NCI-H524 (cell line): ENCODE measurements at regions not wholly inside any gene's neighbourhood (a gene's known extent, or its start where the extent isn't known, plus 50 kb on each side); places are given as distances from the start of the nearest gene placed in this dataset.

Experiments used
- DNase-seq, 2 experiments: peaks; one replicate each; lab custom pipeline; 2025; lab: John Stamatoyannopoulos, UW

GRCh38 chr2:5841126-5841525 is 148.9 kb downstream of the SOX11 start:
- no peak for DNase-seq

- DNase-seq: no peak
Measured at GRCh38 chr2:5842326-5842725, 150.1 kb downstream of the SOX11 start.

- DNase-seq: no peak
Measured at GRCh38 chr2:5845798-5846330, 153.7 kb downstream of the SOX11 start.

- no peak for DNase-seq
Measured at GRCh38 chr2:5846881-5847280, 154.7 kb downstream of the SOX11 start.

GRCh38 chr2:5849562-5849961 is 157.4 kb downstream of the SOX11 start:
- DNase-seq: peak in 1 of 2 experiments; percentile 32

- DNase-seq: no peak
Measured at GRCh38 chr2:5851410-5851809, 159.2 kb downstream of the SOX11 start.

- DNase-seq: no peak
Measured at GRCh38 chr2:5854797-5855196, 162.6 kb downstream of the SOX11 start.

- no peak for DNase-seq
Measured at GRCh38 chr2:5867056-5867455, 174.9 kb downstream of the SOX11 start.

- no peak for DNase-seq
Measured at GRCh38 chr2:5868931-5869330, 176.7 kb downstream of the SOX11 start.

- DNase-seq: no peak
Measured at GRCh38 chr2:5869936-5870335, 177.8 kb downstream of the SOX11 start.

GRCh38 chr2:5877360-5877759 is 185.2 kb downstream of the SOX11 start:
- DNase-seq: no peak

GRCh38 chr2:5885451-5886173 is 193.4 kb downstream of the SOX11 start:
- no peak for DNase-seq

- DNase-seq: no peak
Measured at GRCh38 chr2:5886462-5886861, 194.3 kb downstream of the SOX11 start.

- no peak for DNase-seq
Measured at GRCh38 chr2:5888126-5888525, 195.9 kb downstream of the SOX11 start.

- no peak for DNase-seq
Measured at GRCh38 chr2:5889519-5889918, 197.3 kb downstream of the SOX11 start.

- DNase-seq: peak in 1 of 2 experiments; percentile 54
Measured at GRCh38 chr2:5894355-5894754, 202.2 kb downstream of the SOX11 start.

- no peak for DNase-seq
Measured at GRCh38 chr2:5895284-5895683, 203.1 kb downstream of the SOX11 start.

- no peak for DNase-seq
Measured at GRCh38 chr2:5897249-5897648, 205.1 kb downstream of the SOX11 start.

GRCh38 chr2:5898667-5899066 is 206.5 kb downstream of the SOX11 start:
- no peak for DNase-seq

GRCh38 chr2:5905661-5906060 is 213.5 kb downstream of the SOX11 start:
- no peak for DNase-seq

GRCh38 chr2:5908071-5908470 is 215.9 kb downstream of the SOX11 start:
- no peak for DNase-seq

- peak in 1 of 2 experiments; percentile 29 for DNase-seq
Measured at GRCh38 chr2:5911718-5912117, 219.5 kb downstream of the SOX11 start.

GRCh38 chr2:5913711-5914395 is 221.7 kb downstream of the SOX11 start:
- no peak for DNase-seq
